ENCODE measurements at regions not wholly inside any gene's neighbourhood (a gene's known extent, or its start where the extent isn't known, plus 50 kb on each side); places are given as distances from the start of the nearest gene placed in this dataset.
"Not testable (repeated sequence)": the region's sequence is repeated elsewhere in the genome, so short reads cannot be mapped to it uniquely, and the experiment has no call there.

- DNase-seq (ENCODE audit: low spot score): no peak
These were observed 125.5 kb upstream of the TRPC4 start for GRCh38 chr13:37995092-37995491.

- no peak for DNase-seq (ENCODE audit: low spot score)
These were observed 117.2 kb upstream of the TRPC4 start for GRCh38 chr13:37986811-37987210.

GRCh38 chr13:37985281-37985680, 115.7 kb upstream of the TRPC4 start:
- DNase-seq (ENCODE audit: low spot score): no peak

- DNase-seq (ENCODE audit: low spot score): no peak
These were observed 114.8 kb upstream of the TRPC4 start for GRCh38 chr13:37984357-37984756.

GRCh38 chr13:37981932-37982331, 112.4 kb upstream of the TRPC4 start:
- DNase-seq (ENCODE audit: low spot score): no peak

- DNase-seq (ENCODE audit: low spot score): no peak
These were observed 109.1 kb upstream of the TRPC4 start for GRCh38 chr13:37978680-37979079.

GRCh38 chr13:37968555-37968954, 99.0 kb upstream of the TRPC4 start:
- DNase-seq (ENCODE audit: low spot score): no peak

GRCh38 chr13:37966266-37966665, 96.7 kb upstream of the TRPC4 start:
- no peak for DNase-seq (ENCODE audit: low spot score)

- peak; percentile 20 for DNase-seq (ENCODE audit: low spot score)
These were observed 90.9 kb upstream of the TRPC4 start for GRCh38 chr13:37960427-37960826.

GRCh38 chr13:37959284-37959683, 89.7 kb upstream of the TRPC4 start:
- DNase-seq (ENCODE audit: low spot score): no peak

GRCh38 chr13:37956536-37956935, 87.0 kb upstream of the TRPC4 start:
- peak; percentile 5 for DNase-seq (ENCODE audit: low spot score)

- DNase-seq (ENCODE audit: low spot score): not testable (repeated sequence)
These were observed 85.0 kb upstream of the TRPC4 start for GRCh38 chr13:37954597-37954996.

GRCh38 chr13:37954191-37954590, 84.6 kb upstream of the TRPC4 start:
- DNase-seq (ENCODE audit: low spot score): peak; percentile 6

GRCh38 chr13:37953696-37954095, 84.1 kb upstream of the TRPC4 start:
- no peak for DNase-seq (ENCODE audit: low spot score)

- no peak for DNase-seq (ENCODE audit: low spot score)
These were observed 80.4 kb upstream of the TRPC4 start for GRCh38 chr13:37950016-37950415.

- DNase-seq (ENCODE audit: low spot score): no peak
These were observed 78.0 kb upstream of the TRPC4 start for GRCh38 chr13:37947419-37948140.

GRCh38 chr13:37945651-37946575, 76.3 kb upstream of the TRPC4 start:
- DNase-seq (ENCODE audit: low spot score): no peak

- DNase-seq (ENCODE audit: low spot score): no peak
These were observed 75.4 kb upstream of the TRPC4 start for GRCh38 chr13:37944869-37945442.

GRCh38 chr13:37944081-37944868, 74.7 kb upstream of the TRPC4 start:
- DNase-seq (ENCODE audit: low spot score): no peak

- DNase-seq (ENCODE audit: low spot score): no peak
These were observed 73.4 kb upstream of the TRPC4 start for GRCh38 chr13:37942929-37943328.

GRCh38 chr13:37934339-37935191, 65.0 kb upstream of the TRPC4 start:
- no peak for DNase-seq (ENCODE audit: low spot score)
